PC-3 (cell line): ENCODE measurements at regions not wholly inside any gene's neighbourhood (a gene's known extent, or its start where the extent isn't known, plus 50 kb on each side); places are given as distances from the start of the nearest gene placed in this dataset.

ENCODE experiments used
- ATAC-seq: fragments of 200-7000 bp; cut with Tn5 transposase; 2 replicates; pipeline ENCODE4 v1.9.1; 2020; ENCODE audit warnings: mild to moderate bottlenecking, moderate library complexity
- BruUV-seq: library from RNA; stranded (reverse); fragments of 400-500 nt; replicated peaks from 2 replicates; lab custom pipeline; 2021; lab: Mats Ljungman, UMichigan
- CTCF ChIA-PET: fragments of 300-600 bp; sonication (Branson Sonifier 250); formaldehyde crosslinking; loops from one replicate; lab custom pipeline; 2022; ENCODE audit warnings: antibody characterized with exemption; lab: Charles Lee
- POLR2A ChIA-PET: fragments of 300-600 bp; sonication (Branson Sonifier 250); formaldehyde crosslinking; loops from one replicate; lab custom pipeline; 2022; ENCODE audit warnings: antibody characterized with exemption; ENCODE audit not compliant: unreplicated experiment; lab: Charles Lee
- DNase-seq: peaks from one replicate; pipeline ENCODE4 v3.0.0-alpha.2; 2015
- H2AFZ ChIP-seq: fragments of 300-600 bp; sonication (generic); 2 replicates; pipeline ENCODE4 v1.6.0; 2016; ENCODE audit warnings: antibody characterized with exemption, low read length
- H3F3A ChIP-seq: fragments of 300-600 bp; sonication (generic); one replicate; pipeline ENCODE4 v1.6.0; 2017; ENCODE audit warnings: antibody characterized with exemption, low read length, control low read depth, mild to moderate bottlenecking; ENCODE audit not compliant: unreplicated experiment
- H3K27ac ChIP-seq: fragments of 300-600 bp; sonication (generic); 2 replicates; pipeline ENCODE4 v1.5.1; 2016; ENCODE audit warnings: mild to moderate bottlenecking, low read length
- H3K27me3 ChIP-seq: fragments of 300-600 bp; sonication (generic); 2 replicates; pipeline ENCODE4 v1.6.1; 2016; ENCODE audit warnings: low read length, mixed read lengths
- H3K36me3 ChIP-seq: fragments of 300-600 bp; sonication (generic); 2 replicates; pipeline ENCODE4 v1.6.1; 2016; ENCODE audit warnings: low read depth, mixed run types, low read length, mixed read lengths
- H3K4me1 ChIP-seq: fragments of 300-600 bp; sonication (generic); 2 replicates; pipeline ENCODE4 v1.5.1; 2016; ENCODE audit warnings: low read length; ENCODE audit not compliant: insufficient read depth
- H3K4me2 ChIP-seq: fragments of 300-600 bp; sonication (generic); 2 replicates; pipeline ENCODE4 v1.6.0; 2016; ENCODE audit warnings: low read length
- H3K4me3 ChIP-seq: fragments of 300-600 bp; sonication (generic); 2 replicates; pipeline ENCODE4 v1.5.1; 2016; ENCODE audit warnings: mild to moderate bottlenecking, low read length, mixed read lengths
- H3K79me2 ChIP-seq: fragments of 300-600 bp; sonication (generic); 2 replicates; pipeline ENCODE4 v1.6.1; 2017; ENCODE audit warnings: low read length, mixed read lengths
- H3K9ac ChIP-seq: fragments of 300-600 bp; sonication (generic); 2 replicates; pipeline ENCODE4 v1.6.0; 2016; ENCODE audit warnings: mild to moderate bottlenecking, low read length
- H3K9me2 ChIP-seq: fragments of 300-600 bp; sonication (generic); replicated peaks from 2 replicates; pipeline ENCODE4 v1.6.1; 2016; ENCODE audit warnings: mixed run types, low read length, mixed read lengths
- H3K9me3 ChIP-seq: fragments of 300-600 bp; sonication (generic); 2 replicates; pipeline ENCODE4 v1.6.1; 2016; ENCODE audit warnings: low read length, mixed read lengths
- H4K20me1 ChIP-seq: fragments of 300-600 bp; sonication (generic); 2 replicates; pipeline ENCODE4 v1.6.1; 2016; ENCODE audit warnings: low read length, mixed read lengths
- CTCF ChIP-seq: fragments of 300-600 bp; sonication (generic); conservative IDR thresholded peaks from 2 replicates; pipeline ENCODE4 v1.5.1; 2017; ENCODE audit warnings: antibody characterized with exemption, low read depth, mild to moderate bottlenecking, low read length
- EZH2 ChIP-seq: fragments of 300-600 bp; sonication (generic); IDR thresholded peaks from one replicate; pipeline ENCODE4 v1.6.1; 2017; ENCODE audit warnings: antibody characterized with exemption, mild to moderate bottlenecking, low read length; ENCODE audit not compliant: unreplicated experiment
- EZH2phosphoT487 ChIP-seq: fragments of 300-600 bp; sonication (generic); IDR thresholded peaks from 2 replicates; pipeline ENCODE4 v1.6.1; 2018; ENCODE audit warnings: mild to moderate bottlenecking, antibody characterized with exemption, low read length, borderline replicate concordance
- intact Hi-C: fragments of 100-400 bp; cut with micrococcal nuclease; formaldehyde crosslinking; loops from 2 replicates; pipeline ENCODE4 v1.9.0; 2023

DNA sequence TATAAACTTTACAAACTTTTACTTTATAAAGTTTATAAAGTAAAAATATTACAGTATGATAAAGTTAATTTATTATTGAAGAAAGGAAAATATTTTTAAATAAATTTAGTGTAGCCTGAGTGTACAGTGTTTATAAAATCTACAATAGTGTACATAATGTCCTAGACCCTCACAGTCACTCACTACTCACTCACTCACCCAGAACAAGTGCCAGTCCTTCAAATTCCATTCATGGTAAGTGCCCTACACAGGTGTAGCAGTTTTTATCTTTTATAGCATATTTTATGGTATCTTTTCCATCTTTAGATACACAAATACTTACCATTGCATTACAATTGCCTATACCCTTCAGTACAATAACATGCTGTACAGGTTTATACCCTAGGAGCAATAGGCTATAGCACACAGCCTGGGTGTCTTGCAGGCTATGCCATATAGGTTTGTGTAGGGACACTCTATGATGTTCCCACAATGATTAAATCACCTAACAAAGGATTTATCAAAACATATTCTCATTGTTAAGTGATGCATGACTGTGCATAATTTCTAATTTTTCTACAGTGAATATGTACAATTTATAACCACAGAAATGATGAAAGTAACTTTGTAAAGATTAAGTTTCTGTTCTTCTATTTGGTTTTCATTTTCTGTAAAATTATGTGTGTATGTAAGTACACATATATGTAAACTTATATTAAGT, 98.0 kb downstream of the SPRY2 start:
- Histone ChIP-seq H3K4me2 (no peak overlapping the region), H3K27ac (no peak overlapping the region), H3K9me2 (no peaks in the 10 kb centered on the region), H3K27me3 (no peaks in the 10 kb centered on the region), H3K4me1 (peaks cover 15% of the 10 kb centered on the region), H3F3A (no peaks in the 10 kb centered on the region), H3K36me3 (no peaks in the 10 kb centered on the region), H2AFZ (no peak overlapping the region), H3K9me3 (no peaks in the 10 kb centered on the region), H3K79me2 (no peaks in the 10 kb centered on the region), H3K4me3 (no peak overlapping the region), H3K9ac (no peak overlapping the region), H4K20me1 (no peaks in the 10 kb centered on the region)
- ChIA-PET CTCF (no interaction called here), POLR2A (no interaction called here)
- BruUV-seq, result no TSS peak
- DNase-seq, result no peak
- TF ChIP-seq EZH2, result no peak
- no peak for ATAC-seq
- intact Hi-C loops, result no loop called here

DNA sequence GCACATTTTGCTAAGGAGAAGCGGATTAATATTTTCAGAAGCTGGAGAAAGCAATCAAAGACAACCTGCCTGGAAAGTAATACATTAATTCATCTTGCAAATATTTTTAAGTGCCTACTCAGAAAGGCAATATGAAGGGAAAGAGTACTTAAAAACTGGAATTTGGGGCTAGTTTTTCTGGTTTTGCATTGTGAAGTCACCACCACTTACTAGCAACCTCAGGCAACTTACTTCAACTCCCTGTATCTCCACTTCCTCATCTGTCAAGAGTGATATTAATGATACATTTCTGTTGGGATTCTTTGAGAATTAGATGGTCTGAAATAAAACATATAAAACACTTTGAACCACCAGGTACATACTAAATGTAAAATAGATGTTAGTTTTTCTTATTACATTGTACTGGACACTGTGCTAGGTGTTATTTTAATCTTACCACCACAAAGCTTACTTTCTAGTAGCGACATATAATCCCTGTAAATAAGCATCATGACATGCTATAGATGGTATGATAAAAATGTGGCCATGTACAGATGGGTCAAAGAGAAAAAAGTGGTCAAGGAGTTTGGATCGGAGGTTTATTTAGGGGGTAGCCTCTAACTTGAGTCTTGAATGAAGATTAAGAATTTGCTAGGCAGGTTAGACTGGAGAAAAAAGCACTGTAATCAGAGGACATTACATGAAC, 101.2 kb downstream of the SPRY2 start:
- Histone ChIP-seq H3K27me3 (no peaks in the 10 kb centered on the region), H3F3A (peaks cover 7% of the 10 kb centered on the region), H3K4me1 (peaks cover 30% of the 10 kb centered on the region), H3K79me2 (no peaks in the 10 kb centered on the region), H3K9me2 (no peaks in the 10 kb centered on the region), H3K9me3 (no peaks in the 10 kb centered on the region), H4K20me1 (no peaks in the 10 kb centered on the region), H3K4me2 (peak overlapping the region; percentile 53), H3K4me3 (no peak overlapping the region), H2AFZ (no peak overlapping the region), H3K9ac (no peak overlapping the region), H3K27ac (0 out of 2 replicates have a peak overlapping the region, but pooled peaks have one; percentile 5), H3K36me3 (no peaks in the 10 kb centered on the region)
- ATAC-seq (no peak), DNase-seq (peak; percentile 71)
- ChIA-PET POLR2A (no interaction called here), CTCF (no interaction called here)
- no peak for TF ChIP-seq CTCF
- no peak for TF ChIP-seq EZH2
- no peak for TF ChIP-seq EZH2phosphoT487
- no TSS peak for BruUV-seq
- intact Hi-C loops, result loop anchor here (10.0 kb wide), 1 partner anchor 105 kb away; no protein-coding TSS in a partner anchor

- Histone ChIP-seq H3K9ac (no peak overlapping the region), H4K20me1 (no peaks in the 10 kb centered on the region), H3K9me2 (no peaks in the 10 kb centered on the region), H3K4me3 (no peak overlapping the region), H3F3A (peaks cover 7% of the 10 kb centered on the region), H3K9me3 (no peaks in the 10 kb centered on the region), H3K27ac (0 out of 2 replicates have a peak overlapping the region, but pooled peaks have one; percentile 5), H3K36me3 (no peaks in the 10 kb centered on the region), H3K4me2 (peak overlapping the region; percentile 53), H3K27me3 (no peaks in the 10 kb centered on the region), H2AFZ (no peak overlapping the region), H3K4me1 (peaks cover 32% of the 10 kb centered on the region), H3K79me2 (no peaks in the 10 kb centered on the region)
- BruUV-seq, result no TSS peak
- POLR2A ChIA-PET, result no interaction called here
- no peak for TF ChIP-seq EZH2
- no peak for TF ChIP-seq CTCF
- no peak for TF ChIP-seq EZH2phosphoT487
- ATAC-seq, result no peak
- DNase-seq, result no peak
- CTCF ChIA-PET, result no interaction called here
- intact Hi-C loops, result loop anchor here (10.0 kb wide), 1 partner anchor 104 kb away; no protein-coding TSS in a partner anchor
These were observed 101.8 kb downstream of the SPRY2 start for GRCh38 chr13:80239116-80239515.
